CD4-positive, alpha-beta T cell treated with Interleukin-17A for 4 hours (primary cell): ENCODE measurements at regions not wholly inside any gene's neighbourhood (a gene's known extent, or its start where the extent isn't known, plus 50 kb on each side); places are given as distances from the start of the nearest gene placed in this dataset.
A peak's percentile ranks its signal among the peaks of the same experiment; 100 is the strongest.

ENCODE experiments used
- DNase-seq: peaks from one replicate; pipeline ENCODE4 v3.0.0-alpha.2; 2020; ENCODE audit warnings: mixed read lengths

DNA sequence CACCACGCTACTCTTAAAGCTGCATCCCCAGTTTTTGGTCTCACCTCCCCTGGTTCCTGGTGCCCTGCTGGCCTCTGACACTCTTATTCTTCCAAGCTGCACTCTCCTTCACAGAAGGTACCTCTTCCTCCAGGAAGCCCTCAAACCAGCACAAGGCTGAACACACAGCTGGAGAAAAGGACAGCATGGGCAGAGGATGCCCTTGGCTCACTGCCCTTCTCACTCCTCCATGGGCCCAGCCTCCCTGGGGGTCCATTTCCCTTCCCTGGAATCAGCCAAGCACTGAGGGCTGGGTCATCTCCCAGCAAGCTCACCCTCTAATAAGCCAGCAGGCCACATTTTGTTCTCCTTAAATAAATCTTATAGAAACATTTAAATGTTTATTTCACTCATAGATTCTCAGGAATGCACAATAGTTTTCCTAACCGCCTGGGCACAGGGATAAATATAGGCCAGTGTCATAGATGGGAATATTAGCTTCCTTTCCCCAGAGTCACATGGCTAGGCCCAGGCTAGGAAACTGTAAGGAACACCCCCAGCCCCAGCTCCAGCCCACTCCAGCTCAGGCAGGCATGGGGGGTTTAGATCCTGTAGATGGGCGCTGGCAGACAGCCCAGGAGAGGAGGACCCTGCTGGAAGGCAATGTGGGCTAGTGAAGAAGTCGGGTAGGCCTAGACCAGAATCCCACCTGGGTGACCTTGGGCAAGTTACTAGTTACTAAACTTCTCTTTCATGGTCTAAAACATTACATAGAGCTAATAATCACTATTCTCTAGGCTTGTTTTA lies 51.5 kb downstream of the IRAG1 start:
- DNase-seq = no peak

- no peak for DNase-seq
Measured at GRCh38 chr11:10641177-10641911, 52.2 kb downstream of the IRAG1 start.

- no peak for DNase-seq
Measured at GRCh38 chr11:10640308-10640707, 53.2 kb downstream of the IRAG1 start.

- DNase-seq = no peak
Measured at GRCh38 chr11:10639350-10639749, 54.2 kb downstream of the IRAG1 start.

DNA sequence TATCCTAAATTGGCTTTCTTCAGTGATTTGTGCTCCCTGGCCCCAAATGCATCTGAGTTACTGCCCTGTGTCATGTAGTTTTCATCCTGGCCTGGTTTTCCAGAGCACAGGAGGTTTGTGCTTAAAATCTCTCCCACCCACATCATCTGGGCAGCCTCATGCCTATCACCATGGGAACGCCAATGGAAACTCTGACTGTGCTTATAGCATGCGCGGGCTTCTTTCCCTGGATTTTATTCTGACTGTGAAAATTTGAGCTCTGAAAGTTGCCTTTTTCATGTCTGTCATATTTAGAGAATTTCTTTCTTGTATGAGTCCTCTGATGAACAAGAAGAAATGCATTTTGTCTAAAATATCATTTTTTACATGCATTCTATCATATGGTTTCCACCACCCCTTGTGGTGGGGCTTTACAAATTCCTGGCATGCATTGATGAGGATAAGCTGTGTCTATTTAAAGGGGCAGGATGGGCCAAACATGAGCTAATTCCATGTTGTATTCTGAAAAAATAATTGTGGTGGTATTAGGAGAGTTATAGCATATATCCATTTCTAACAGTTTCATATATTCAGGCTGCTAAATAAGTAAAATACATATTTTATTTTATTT lies 55.1 kb downstream of the IRAG1 start:
- no peak for DNase-seq

DNA sequence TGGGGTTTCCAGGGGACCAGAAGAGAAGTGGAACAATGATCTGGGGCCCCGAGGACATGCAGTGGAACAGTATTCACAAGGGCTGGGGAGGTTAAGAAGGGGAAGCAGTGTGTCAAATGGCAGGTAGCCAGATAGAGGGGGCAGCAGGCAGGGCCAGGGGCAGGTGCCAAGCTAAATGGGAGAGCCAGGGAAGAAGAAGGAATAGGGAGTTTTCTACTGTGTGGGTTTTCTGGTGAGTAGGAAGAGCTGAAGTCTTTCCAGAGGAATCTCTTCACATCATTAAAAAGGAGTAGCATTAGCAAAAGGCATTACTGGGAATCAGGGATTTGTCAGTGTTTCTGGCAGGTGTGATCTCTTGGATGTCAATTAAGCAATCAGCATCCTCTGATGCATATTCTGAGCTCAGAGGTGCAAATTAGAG lies 55.8 kb downstream of the IRAG1 start:
- DNase-seq = no peak

DNA sequence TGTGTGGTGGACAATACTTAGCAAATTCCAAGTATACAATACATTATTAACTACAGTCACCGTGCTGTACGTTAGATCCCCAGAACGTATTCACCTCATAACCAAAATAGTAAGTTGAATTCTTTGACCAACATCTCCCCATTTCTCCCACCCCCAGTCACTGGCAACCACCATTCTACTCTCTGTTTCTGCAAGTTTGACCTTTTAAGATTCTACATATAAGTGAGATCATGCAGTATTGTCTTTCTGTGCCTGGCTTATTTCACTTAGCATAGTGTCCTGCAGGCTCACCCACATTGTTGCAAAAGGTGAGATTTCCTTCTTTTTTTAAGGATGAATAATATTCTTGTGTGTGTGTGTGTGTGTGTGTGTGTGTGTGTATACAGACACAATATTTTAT lies 59.1 kb downstream of the IRAG1 start:
- no peak for DNase-seq

GRCh38 chr11:10633261-10633660 lies 60.3 kb downstream of the IRAG1 start:
- DNase-seq = no peak

DNA sequence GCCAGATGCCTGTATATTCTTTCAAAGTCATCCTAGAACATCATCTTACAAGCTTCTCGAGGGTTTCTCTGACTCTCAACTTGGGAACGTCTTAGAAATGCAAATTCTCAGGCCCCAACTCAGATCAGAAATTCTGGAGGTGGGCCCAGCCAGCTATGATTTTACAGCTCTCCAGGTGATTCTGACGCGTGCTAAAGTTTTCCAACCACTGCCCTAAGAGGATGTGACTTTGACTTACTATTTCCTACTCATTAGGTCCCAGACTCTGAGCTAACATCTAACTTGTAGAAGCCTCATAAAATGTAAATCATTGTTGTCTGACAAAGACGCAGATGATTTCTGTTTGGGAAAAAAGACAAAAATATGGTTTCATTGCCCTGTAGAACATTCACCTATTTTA lies 61.1 kb downstream of the IRAG1 start:
- no peak for DNase-seq

- DNase-seq = no peak
Measured at GRCh38 chr11:10631761-10632160, 61.8 kb downstream of the IRAG1 start.

GRCh38 chr11:10629411-10630002 lies 61.0 kb upstream of the LYVE1 start:
- DNase-seq = no peak

DNA sequence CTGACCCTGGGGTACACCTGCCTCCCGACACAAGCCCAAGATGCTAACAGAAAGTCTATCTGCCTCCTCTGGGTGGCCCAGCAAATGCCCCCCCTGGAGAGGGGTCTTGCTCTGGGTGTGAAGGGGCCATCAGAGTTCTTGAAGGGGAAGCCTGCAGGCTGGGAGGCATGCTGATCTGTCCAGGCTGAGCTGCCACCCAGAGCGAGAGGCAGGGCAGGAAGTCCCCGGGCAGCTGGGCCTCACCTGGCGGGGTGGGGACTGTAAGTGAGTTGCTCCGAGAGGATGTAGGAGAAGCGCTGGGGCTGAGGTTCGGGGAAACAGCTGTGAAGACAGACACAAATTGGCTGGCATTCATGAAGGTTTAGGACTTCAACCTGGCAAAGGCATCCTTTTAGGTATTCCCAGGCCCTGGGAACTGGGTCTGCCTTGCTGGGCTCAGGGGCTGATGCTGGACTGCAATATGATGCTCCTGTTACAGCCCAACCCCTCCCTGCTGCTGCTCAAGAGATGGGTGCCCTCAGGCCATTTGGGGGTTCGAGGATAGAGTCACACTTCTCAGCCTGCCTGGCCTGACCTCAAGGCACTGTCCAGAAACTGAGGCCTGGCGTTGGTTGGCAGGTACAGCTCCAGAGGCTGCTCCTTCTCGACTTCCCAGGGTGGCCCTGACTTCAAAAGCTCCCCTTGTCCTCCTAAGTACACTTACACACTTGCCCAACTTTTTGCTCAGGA lies 60.2 kb upstream of the LYVE1 start:
- DNase-seq = peak; percentile 63

- no peak for DNase-seq
Measured at GRCh38 chr11:10627816-10628215, 59.4 kb upstream of the LYVE1 start.

GRCh38 chr11:10627291-10627690 lies 58.8 kb upstream of the LYVE1 start:
- no peak for DNase-seq

DNA sequence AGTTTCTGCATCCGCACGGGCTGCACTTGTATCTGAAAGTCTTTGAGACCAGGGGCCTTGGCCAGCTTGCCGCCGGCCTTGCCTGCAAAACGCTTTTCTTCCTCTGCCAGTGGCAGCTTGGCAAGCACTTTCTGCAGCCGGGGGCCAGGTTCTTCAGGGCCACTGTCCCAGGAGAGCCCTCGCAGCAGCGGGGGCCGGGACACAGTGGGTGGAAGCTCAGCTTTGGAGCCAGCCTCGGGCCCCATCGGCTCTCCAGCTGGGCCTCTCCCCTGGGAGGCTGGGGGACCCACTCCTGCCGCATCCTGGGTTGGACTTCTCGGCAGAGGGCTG lies 57.5 kb upstream of the LYVE1 start:
- no peak for DNase-seq

- DNase-seq = no peak
Measured at GRCh38 chr11:10625281-10625981, 57.0 kb upstream of the LYVE1 start.

DNA sequence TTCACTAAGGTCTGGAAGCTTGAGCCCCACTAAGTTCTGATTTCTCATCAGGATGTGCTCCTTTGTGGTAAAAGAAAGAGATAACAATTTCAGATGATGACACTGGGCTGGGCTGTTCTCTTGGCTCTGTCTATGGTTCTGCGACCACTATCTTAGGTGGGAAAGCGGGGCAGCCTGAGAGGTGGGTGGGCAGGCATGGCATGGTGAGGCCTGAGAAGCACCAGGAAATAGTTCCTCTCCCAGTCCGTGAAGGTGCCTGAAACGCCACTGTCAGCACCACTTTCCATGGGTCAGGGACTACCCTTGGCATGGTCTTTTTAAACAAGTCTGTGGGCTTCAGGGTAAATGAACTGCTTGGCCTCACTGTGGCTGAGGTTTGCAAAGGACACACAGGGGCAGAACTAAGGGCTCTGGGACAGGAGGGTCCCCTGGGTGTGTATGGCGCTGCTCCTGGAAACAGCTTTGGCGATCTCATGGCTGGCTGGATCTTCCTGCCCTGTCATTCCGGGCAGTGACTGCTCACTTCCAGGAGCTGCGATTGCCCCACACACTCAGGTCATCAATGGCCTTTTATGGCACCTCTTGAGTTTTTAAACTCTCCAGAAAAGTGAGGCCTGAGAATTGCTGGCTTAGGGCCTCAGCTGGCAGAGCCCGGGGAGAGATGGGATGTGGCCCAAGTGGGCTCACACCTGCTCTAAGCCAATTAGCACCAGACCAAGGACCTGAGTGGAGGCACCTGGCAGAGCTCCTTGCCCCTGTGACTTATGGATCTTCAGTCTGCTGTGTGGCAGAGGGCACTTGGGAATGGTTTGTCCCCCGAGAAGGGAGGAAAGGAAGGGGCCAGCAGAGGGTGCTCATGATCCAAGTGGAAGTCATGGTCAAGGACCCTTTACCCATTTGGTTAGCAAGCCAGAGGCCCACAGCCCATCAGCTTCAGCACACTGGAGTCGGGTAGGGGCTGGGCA lies 55.6 kb upstream of the LYVE1 start:
- no peak for DNase-seq

GRCh38 chr11:10622957-10623791 lies 54.7 kb upstream of the LYVE1 start:
- DNase-seq = peak; percentile 53

- DNase-seq = no peak
Measured at GRCh38 chr11:10622108-10622507, 53.6 kb upstream of the LYVE1 start.

GRCh38 chr11:10619131-10619680 lies 50.7 kb upstream of the LYVE1 start:
- DNase-seq = no peak
